GM12878 (cell line): ENCODE measurements at regions not wholly inside any gene's neighbourhood (a gene's known extent, or its start where the extent isn't known, plus 50 kb on each side); places are given as distances from the start of the nearest gene placed in this dataset.

Experiments used
- EGR1 ChIP-seq, 2 experiments: IDR thresholded peaks; 1 replicate in 1 of 2; 2 replicates in 1 of 2; pipeline ENCODE4 v1.6.1; 2011 to 2012; ENCODE audit warnings: low read depth in 2 of 2, low read length in 2 of 2, borderline replicate concordance in 1 of 2, mild to moderate bottlenecking in 1 of 2, moderate library complexity in 1 of 2
- FOXK2 ChIP-seq: fragments of 450-650 bp; IDR thresholded peaks from 2 replicates; pipeline ENCODE4 v1.6.1; 2017; ENCODE audit warnings: mild to moderate bottlenecking, moderate library complexity
- RFX5 ChIP-seq: IDR thresholded peaks from 2 replicates; pipeline ENCODE4 v1.6.1; 2011; ENCODE audit warnings: low read depth, low read length, improper control_type of control experiment
- SREBF2 ChIP-seq: IDR thresholded peaks from 2 replicates; pipeline ENCODE4 v1.6.1; 2012; ENCODE audit warnings: mild to moderate bottlenecking, low read length
- TF ChIP-seq, protein P1 (sequence below), 3 experiments: IDR thresholded peaks in 2 of 3; conservative IDR thresholded peaks in 1 of 3; 2 replicates each; pipeline ENCODE4 v1.5.1; 2011; ENCODE audit warnings: low read depth in 3 of 3, low read length in 3 of 3, mild to moderate bottlenecking in 3 of 3, control low read depth in 2 of 3, moderate library complexity in 2 of 3, inconsistent platforms in 1 of 3, mixed read lengths in 1 of 3; ENCODE audit not compliant: control insufficient read depth in 2 of 3, insufficient read depth in 1 of 3; ENCODE audit errors: extremely low read depth in 1 of 3

DNA sequence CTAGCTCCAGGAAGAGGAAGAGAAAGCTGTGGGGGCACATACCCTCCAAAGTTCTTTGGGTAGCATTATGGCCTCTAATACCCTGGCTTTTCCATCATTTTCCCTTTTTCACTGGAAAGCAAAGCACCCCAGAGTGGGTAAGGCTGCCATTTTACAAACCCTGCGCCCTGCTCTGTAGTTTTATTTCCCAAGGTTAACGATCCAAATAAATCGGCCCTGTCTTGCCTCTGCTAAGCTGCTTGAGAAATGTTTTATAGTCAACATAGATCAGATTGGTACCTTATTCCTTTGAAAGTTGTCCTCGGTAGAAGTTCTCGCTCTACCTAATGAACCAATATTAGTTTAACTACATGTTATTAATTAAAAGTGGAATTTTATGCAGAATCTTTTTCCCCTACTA is 328.2 kb downstream of the NPIPA8 start:
- TF ChIP-seq RFX5 = no peak
- no peak for TF ChIP-seq FOXK2
- TF ChIP-seq, protein P1, sequence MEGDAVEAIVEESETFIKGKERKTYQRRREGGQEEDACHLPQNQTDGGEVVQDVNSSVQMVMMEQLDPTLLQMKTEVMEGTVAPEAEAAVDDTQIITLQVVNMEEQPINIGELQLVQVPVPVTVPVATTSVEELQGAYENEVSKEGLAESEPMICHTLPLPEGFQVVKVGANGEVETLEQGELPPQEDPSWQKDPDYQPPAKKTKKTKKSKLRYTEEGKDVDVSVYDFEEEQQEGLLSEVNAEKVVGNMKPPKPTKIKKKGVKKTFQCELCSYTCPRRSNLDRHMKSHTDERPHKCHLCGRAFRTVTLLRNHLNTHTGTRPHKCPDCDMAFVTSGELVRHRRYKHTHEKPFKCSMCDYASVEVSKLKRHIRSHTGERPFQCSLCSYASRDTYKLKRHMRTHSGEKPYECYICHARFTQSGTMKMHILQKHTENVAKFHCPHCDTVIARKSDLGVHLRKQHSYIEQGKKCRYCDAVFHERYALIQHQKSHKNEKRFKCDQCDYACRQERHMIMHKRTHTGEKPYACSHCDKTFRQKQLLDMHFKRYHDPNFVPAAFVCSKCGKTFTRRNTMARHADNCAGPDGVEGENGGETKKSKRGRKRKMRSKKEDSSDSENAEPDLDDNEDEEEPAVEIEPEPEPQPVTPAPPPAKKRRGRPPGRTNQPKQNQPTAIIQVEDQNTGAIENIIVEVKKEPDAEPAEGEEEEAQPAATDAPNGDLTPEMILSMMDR (IDR thresholded peaks at IDR 0.05 in 2 of 3, conservative IDR thresholded peaks at IDR 0.05 in 1 of 3; ENCODE audit: control insufficient read depth in 2 of 3, extremely low read depth in 1 of 3, insufficient read depth in 1 of 3, low read depth in 3 of 3, low read length in 3 of 3) = no peak
- TF ChIP-seq EGR1 (IDR thresholded peaks at IDR 0.05; ENCODE audit: borderline replicate concordance in 1 of 2, low read depth in 2 of 2, low read length in 2 of 2) = no peak
- TF ChIP-seq SREBF2 = no peak
